Esophagus mucosa (tissue), 1 donor: ENCODE measurements at regions not wholly inside any gene's neighbourhood (a gene's known extent, or its start where the extent isn't known, plus 50 kb on each side); places are given as distances from the start of the nearest gene placed in this dataset.
"Not testable (repeated sequence)": the region's sequence is repeated elsewhere in the genome, so short reads cannot be mapped to it uniquely, and the experiment has no call there.

ENCODE experiments used
- ATAC-seq: fragments of 200-7000 bp; cut with Tn5 transposase; one replicate; pipeline ENCODE4 v1.9.1; 2020
- donor health status: DM: yes; HTN: yes; CAD: no.

DNA sequence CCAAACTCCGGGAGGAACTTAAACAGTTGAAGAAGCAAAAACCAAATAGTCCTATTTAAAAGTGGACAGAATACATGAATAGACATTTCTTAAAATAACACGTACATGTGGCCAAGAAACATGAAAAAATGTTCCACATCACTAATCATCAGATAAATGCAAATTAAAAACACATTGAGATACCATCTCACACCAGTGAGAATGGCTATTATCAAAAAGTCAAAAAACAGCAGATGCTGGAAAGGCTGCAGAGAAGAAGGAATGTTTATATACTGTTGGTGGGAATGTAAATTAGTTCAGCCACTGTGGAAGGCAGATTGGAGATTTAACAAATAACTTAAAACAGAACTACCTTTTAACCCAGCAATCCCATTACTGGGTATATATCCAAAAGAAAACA is 283.0 kb upstream of the IZUMO3 start:
- no peak for ATAC-seq

DNA sequence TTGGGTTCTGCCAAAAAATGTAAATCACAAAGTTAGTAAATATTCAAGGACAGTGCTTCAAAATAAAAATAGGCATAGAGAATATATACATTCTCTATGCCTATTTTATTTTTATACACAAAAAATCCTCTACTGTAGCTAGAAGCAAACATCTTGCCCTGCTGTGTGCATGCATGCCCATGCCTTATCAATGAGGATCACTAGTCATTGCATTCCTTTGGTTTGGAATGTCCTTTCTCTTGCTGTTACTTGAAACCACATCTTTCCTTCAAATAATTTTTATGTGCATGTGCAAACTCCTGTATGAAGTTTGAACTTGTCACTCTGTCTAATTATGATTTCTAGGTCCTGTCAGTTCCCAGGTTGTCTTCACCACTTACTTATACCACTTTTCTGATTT is 278.9 kb upstream of the IZUMO3 start:
- ATAC-seq = no peak

DNA sequence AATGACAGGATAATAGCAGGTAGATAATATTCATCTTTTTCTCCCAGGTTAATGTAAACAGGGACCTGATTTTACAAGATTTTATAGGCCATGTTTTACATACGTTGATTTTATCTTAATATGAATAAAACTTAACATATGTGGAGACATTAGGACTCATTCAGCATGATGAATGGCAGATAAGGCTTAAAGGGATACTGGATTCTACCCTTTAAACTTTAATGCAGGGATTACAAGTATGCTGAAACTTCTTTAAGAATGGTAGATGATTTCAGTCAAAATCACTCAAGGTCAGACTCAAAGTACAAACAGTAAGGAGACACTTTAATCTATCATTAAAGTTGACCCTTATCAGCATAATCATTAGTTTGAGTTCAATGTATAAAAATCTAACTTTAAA is 274.5 kb upstream of the IZUMO3 start:
- no peak for ATAC-seq

DNA sequence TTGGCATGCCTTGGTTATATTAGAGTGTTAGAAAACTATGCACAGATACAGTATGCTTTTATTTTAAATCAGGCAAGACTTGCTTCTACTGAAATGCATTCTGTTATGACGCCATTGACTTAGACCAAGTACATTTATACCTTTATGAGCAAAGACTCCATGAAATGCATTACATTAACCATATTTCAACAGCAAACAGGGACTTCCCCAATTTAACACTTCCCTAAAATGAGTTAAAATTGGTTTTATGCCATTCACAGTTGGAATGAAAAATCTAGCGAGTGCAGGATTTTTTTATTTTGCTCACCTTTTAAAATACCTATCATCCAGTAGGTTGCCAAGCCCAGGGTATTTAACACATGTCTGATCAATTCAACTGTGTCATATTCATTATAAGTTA is 272.1 kb upstream of the IZUMO3 start:
- no peak for ATAC-seq

DNA sequence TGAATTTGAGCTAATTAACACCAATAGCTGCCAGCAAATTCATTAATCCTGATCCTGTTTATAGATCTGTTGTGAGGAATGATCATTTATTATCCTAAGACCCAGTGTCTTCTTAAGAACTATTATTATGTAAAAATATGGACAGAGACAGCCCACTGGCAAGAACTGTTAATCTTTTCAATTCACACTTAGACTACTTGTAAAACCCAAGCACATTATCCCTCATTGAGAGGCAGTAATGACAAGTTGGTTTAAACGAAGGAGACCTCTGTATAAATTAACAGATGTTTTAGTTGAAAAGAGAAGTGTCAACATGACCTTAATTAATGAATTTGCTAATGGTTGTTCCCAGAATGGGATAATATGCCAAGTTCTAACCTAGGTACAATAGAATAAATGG is 270.3 kb upstream of the IZUMO3 start:
- ATAC-seq = no peak

DNA sequence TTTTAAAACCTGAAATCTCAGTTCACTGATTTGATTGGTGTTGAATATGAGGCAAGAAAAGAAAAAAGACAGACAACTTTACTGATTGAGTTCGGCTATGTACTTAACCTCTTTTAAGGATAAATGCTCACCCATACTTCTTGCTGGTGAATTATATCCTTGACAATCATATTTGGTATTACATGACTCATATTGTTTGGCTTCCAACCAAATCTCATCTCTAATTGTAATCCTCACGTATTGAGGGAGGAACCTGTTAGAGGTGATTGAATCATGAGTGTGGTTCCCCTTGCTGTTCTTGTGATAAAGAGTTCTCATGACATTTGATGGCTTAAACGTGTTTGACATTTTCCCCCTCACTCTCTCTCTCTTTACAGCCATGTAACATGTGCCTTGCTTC is 255.6 kb upstream of the IZUMO3 start:
- no peak for ATAC-seq

DNA sequence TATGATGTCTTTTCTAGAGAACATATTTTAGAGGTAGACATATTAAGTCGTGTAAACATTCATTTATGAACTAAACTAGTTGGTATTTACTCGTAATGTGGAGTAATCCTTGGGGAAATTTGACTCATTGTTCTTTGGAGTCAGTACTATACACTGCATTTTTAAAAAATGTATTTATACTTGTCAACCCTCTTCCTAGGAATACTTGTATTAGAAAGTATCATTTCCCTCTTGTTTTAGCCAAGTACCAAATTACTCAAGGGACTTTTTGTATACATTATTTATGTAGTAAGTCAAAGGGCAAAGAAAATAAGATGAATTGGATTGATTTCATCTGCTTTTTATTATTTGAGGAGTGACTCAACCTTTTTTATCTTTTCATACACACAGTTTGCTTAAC is 248.1 kb upstream of the IZUMO3 start:
- no peak for ATAC-seq

DNA sequence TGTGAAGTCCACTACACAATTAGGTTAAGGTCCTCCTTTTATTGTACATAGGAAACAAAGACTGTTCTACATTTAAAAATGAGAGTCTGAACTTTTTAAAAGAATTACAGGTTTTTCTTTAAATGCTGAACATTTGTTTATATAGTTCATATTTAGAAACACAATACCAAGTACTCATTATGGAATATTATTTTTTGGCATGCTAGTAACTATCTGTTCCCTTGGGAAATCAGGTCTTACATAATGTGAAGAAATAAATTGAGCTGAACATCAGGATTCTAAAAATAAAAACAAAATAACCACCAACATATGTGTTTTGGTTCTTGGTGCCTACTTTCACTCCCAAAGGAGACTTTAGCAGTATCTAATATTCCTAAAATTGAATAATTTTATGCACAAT is 230.5 kb upstream of the IZUMO3 start:
- ATAC-seq = no peak

DNA sequence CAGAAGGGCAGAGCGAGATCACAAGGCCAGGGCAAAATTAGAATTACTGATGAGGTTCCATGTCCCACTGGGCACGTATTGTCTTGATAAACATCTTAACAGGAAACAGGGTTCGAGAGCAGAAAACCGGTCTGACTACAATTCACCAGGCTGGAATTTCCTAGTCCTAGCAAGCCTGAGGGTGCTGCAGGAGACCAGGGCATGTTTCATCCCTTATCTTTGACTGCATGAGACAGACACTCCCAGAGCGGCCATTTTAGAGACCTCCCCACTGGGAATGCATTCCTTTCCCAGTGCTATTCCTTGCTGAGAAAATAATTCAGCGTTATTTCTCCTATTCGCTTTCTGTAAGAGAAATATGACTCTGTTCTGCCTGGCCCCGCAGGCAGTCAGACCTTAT is 228.5 kb upstream of the IZUMO3 start:
- not testable (repeated sequence) for ATAC-seq

DNA sequence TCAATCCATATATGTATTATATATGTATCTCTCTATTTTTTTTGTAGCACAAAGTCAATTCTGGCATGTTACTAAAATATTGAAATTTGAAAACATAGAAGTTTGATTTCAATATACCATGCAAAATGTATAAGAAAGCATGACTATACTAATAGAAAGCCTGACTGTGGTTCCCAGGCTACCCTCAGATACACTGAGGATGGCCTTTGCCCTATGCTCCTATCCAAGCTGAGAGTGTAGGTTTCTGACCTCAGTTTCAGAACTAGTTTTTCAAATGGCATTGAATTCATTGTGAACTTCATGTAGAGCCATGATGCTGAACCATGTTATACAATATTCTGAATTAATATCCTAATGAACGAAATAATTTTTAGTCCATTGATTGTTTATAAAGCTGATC is 220.4 kb upstream of the IZUMO3 start:
- ATAC-seq = no peak

DNA sequence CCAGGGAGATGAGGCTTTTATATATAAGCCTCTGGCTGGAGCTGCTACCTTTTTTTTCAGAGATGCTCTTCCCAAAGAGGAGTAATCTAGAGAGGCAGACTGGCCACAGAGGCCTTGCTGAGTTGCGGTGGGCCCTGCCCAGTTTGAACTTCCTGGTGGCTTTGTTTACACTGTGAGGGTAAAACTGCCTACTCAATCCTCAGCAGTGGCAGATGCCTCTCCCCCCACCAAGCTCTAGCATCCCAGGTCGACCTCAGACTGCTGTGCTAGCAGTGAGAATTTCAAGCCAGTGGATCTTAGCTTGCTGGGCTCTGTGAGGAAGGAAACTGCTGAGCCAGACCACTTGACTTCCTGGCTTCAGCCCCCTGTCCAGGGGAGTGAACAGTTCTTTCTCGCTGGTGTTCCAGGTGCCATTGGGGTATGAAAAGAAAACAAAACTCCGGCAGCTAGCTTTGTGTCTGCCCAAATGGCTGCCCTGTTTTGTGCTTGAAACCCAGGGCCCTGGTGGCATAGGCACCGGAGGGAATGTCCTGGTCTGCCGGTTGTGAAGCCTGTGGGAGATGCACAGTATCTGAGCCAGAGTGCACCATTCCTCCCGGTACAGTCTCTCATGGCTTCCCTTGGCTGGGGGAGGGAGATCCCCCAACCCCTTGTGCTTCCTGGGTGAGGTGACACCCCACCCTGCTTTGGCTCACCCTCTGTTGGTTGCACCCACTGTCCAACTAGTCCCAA is 219.5 kb upstream of the IZUMO3 start:
- no peak for ATAC-seq

DNA sequence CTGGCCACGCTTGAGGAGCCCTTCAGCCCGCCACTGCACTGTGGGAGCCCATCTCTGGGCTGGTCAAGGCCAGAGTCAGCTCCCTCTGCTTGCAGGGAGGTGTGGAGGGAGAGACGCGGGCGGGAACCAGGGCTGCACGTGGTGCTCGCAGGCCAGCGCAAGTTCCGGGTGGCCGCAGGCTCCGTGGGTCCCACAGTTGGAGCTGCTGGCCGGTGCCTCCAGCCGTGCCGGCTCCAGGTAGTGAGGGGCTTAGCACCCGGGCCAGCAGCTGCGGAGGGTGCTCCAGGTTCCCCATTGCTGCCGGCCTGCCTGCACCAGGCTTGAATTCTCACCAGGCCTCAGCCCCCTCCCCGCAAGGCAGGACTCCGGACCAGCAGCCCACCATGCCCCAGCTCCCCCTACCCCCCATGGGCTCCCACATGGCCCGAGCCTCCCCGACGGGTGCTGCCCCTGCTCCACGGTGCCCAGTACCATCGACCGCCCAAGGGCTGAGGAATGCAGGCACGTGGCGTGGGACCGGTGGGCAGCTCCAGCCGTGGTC is 192.8 kb upstream of the IZUMO3 start:
- peak; percentile 18 for ATAC-seq

DNA sequence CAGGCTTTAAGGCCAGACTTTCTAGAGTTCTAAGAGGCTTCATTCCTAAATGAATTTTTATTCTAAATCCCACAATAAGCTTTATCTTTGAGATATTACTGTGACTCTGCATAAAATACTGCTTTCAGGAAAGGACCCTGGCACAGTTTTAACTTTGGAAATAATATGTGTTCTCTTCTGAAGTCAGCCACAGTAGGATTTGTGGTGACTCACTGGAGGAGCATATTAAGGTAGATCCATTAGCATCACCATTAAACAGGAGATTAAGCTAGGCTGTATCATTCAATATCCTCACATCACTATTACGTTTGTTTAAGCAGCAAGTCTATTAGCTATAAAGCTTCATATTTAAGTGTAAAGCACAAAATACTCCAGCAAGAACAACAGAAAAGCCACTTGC is 186.1 kb upstream of the IZUMO3 start:
- no peak for ATAC-seq

DNA sequence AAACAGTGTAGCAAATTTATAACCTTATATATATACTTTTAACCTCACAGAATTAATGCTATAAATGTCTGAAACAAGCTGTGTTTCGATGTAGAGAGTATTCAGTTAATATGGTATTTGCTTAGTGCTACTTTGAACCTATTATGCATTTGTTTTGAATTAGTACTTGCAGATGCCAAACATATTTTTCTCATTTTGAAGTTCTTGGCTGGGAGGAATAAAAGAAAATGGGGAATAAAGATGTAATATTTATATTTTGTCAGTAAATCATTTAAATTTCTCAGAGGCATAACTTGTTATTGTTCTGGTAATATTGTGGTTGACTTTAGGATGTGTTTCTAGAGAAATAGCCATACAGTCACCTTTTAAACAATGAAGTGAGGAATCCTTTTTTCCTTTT is 175.9 kb upstream of the IZUMO3 start:
- no peak for ATAC-seq

DNA sequence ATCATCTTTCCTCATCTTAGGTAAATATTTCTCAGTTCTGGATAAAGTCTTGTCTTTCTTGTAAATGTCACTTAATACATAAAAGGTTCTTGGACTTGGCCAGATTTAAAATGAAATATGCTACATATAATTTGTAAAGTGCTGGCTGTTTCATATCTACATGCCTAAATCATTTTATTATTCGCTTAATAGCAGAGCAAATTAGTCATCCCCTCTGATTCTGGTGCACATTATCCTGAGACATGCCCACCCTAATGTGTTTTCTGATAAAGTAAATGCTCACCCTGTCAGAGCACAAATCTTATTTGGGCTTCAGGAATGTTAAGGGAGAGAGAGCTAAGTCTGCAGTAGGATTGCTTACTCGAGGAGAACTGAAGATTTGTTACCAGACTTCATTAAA is 166.5 kb upstream of the IZUMO3 start:
- no peak for ATAC-seq

DNA sequence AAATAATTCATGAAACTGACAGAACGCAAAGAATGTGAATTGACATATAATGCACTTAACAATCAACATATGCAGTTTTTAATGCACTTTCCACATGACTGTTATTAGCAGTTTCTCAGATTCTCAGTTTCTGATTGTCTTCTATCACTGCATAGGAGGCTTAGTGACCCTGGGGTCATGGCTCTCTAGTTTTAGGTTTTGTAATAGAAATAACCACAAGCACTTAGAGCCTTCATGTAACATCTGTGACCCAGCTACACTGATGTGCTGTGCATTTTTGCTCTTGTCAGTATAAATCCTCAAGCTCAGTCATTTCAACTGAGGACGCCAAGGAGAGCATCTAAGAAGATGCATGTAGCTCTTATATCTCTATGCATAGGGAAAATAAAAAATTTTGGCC is 163.1 kb upstream of the IZUMO3 start:
- no peak for ATAC-seq

DNA sequence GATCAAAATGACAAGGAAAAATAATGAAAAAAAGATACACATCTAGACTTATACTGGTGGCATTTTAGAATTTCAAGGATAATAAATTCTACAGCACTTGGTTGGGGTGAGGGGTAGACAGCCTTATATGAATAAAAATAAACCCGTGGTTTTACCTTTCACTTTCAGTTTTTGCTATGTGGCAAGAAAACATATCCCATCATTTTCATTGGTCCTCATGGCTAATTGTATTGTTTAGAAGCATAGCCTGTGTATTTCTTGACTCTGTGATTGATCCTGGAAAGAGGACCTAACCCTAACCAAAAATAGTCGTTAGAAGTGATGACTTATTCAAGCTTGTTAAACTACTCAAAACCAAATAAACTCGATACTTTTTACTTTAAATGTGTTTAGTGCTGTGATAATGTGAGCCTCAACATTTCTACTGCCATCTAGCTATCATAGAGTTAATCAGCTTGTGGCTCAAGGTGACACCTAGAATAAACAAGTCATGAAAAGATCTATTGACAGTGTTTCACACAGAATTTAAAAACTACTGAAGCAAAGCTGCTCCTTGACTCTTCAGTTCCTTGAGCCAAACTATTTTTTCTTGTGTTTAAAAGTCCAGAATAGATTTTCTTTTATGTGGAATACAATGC is 153.3 kb upstream of the IZUMO3 start:
- ATAC-seq = no peak

DNA sequence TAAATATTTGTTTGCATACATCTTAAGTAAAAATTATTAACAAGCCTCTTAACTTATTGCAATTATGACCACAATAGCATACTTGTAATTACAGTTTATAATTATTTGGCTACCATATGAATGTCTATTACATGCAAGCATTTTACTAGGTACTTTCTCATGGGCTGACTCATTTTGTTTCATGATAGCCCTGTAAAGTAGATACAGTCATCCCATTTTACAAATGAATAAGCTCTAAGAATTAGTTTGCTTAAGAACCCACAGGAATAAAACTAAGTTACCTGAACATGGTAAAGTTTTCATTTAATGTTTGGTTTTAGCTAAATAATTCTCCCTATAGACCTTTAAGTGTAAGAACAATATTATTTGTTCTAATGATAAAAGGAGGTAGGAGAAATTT is 126.6 kb upstream of the IZUMO3 start:
- no peak for ATAC-seq

DNA sequence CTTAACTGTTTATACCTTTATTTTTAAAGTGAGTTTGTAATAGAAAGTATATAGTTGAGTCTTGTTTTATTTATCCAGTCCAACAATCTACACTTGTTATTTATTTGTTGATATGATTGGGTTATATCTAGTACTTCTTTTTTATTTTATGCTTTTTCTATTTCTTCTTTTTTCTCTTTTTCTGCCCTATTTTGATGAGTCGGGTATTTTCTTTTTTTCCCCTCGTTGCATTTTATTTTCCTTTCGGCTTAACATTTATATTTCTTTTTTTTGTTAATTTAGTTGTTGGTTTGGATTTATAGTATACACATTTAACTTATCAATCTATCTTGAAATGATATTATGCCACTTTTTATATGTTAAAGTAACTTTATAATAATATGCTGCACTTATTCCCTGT is 111.7 kb upstream of the IZUMO3 start:
- no peak for ATAC-seq

DNA sequence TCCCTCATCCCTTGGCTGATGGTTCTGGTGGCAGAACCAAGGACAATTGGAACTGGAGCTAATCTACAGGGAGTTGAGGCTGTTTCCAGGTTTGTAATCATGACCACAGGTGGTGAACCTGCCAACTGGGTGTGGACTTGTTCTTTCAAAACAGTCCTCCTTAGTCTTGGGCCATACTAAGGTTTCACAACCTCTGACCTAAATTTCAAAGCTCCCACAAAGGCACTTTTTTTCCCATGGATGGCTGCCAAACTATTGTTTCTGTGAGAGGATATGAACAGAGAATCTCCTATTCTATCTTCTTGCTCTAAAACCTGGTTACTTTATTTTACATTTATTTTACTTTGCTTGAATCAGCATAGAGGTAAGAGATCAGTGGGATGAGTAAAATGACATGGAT is 106.5 kb upstream of the IZUMO3 start:
- ATAC-seq = no peak

DNA sequence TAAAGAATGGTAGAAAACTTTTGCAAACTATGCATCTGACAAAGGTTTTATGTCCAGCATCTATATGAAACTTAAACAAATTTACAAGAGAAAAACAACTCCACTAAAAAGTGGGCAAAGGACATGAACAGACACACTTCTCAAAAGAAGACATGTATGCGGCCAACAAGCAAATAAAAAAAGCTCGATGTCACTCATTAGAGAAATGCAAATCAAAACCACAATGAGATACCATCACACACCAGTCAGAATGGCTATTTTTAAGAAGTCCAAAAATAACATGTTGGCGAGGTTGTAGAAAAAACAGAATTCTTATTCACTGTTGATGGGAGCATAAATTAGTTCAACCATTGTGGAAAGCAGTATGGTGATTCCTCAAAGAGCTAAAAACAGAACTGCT is 83.1 kb upstream of the IZUMO3 start:
- not testable (repeated sequence) for ATAC-seq

DNA sequence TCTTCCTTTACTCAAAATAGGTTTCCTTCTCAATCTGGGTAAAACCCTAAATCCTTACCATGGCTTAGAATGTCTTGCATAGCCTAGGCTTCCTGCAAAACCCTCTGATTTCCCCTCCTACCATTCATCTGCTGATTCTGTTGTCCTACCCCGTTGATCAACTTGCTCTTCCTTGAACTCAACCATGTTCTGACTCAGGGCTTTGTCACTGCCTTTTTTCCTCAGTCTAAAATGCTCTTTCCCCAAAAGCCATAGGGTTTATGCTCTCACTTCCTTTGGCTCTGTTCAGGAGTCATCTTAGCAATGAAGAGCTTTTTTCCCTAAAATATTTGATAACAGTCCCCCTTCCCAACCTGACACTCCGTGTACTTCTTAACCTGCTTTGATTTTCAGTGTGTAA is 79.4 kb upstream of the IZUMO3 start:
- no peak for ATAC-seq

DNA sequence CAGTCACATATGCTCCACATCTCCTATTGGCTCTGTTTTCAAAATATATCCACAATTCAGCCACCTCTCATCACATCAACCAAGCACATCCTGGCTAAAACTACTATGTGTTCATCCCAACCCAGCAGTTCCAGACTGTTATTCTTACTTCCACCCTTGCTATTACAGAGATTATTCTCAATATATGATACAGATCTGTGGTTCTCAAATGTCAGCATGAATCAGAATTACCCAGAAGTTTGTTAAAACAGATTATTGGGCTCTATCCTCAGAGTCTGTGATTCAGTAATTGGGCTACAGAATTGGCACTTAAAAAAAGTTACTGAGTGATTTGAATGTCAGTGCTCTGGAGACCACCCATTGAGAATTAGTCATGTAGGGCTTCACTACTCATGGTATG is 78.8 kb upstream of the IZUMO3 start:
- no peak for ATAC-seq

DNA sequence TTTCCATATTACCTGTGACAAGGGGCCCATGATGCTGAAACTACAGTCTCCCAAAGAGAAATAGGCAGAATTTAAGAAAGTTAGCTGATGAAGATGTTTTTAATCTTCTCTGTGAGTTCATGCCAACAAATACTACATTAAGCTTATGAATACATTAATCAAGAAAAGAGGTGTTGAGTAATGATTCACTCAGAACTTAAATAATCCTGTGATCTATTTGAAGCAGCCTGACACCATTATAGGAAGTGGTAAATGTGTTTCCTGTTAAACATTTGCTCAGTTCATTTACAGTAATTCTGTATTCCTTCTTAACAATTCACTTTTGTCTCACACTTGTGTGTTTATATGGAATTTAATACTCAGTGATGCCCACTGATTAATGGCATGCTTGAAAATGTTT is 75.0 kb upstream of the IZUMO3 start:
- no peak for ATAC-seq

DNA sequence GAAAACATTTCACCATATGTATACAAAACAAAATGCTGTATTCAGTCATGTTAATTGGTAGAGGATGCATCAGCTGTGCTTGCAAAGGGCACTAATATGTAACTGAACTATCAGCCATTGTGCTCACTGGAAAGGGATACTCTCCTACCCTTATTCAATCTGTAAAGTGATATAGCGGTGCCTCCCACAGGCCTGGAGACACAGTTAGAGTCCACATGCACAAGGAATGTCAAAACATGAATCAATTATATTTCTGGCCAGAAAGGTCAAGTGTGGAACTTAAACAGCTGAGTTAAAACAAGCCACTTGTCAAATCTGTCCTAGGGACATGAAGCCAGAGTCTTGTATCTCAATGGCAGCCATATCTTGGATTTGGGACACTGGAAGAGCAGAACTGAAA is 71.2 kb upstream of the IZUMO3 start:
- ATAC-seq = no peak
